Hindlimb muscle (tissue), 1 donor: ENCODE measurements at regions not wholly inside any gene's neighbourhood (a gene's known extent, or its start where the extent isn't known, plus 50 kb on each side); places are given as distances from the start of the nearest gene placed in this dataset.

Source experiments
- DNase-seq: peaks from one replicate; pipeline ENCODE4 v3.0.0-alpha.2; 2013

GRCh38 chr2:10201201-10201600 is 78.7 kb downstream of the RRM2 start:
- no peak for DNase-seq

GRCh38 chr2:10202131-10202665 is 79.7 kb downstream of the RRM2 start:
- no peak for DNase-seq

GRCh38 chr2:10204326-10205161 is 82.0 kb downstream of the RRM2 start:
- DNase-seq = no peak

GRCh38 chr2:10205162-10205475 is 82.6 kb downstream of the RRM2 start:
- no peak for DNase-seq

DNA sequence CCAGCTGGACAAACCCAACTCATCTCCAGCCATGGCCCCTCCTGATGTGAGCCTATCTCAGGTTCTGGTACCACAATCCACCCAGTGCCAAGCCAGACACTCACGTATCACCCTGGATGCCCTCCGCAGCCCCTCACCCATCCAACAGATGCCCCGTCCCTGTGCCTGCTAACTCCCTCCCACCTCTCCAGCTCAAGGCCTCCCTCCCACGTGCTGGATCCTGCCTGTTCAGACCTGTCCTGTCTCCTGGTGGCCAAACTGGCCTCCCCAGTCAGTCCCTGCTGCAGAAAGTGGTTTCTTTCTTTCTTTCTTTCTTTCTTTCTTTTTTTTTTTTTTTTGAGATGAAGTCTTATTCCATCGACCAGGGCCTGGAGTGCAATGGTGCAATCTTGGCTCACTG is 86.2 kb downstream of the RRM2 start:
- no peak for DNase-seq

- DNase-seq = no peak
These were observed 86.9 kb downstream of the RRM2 start for GRCh38 chr2:10209406-10209935.

GRCh38 chr2:10210336-10210735 is 87.8 kb downstream of the RRM2 start:
- no peak for DNase-seq

DNA sequence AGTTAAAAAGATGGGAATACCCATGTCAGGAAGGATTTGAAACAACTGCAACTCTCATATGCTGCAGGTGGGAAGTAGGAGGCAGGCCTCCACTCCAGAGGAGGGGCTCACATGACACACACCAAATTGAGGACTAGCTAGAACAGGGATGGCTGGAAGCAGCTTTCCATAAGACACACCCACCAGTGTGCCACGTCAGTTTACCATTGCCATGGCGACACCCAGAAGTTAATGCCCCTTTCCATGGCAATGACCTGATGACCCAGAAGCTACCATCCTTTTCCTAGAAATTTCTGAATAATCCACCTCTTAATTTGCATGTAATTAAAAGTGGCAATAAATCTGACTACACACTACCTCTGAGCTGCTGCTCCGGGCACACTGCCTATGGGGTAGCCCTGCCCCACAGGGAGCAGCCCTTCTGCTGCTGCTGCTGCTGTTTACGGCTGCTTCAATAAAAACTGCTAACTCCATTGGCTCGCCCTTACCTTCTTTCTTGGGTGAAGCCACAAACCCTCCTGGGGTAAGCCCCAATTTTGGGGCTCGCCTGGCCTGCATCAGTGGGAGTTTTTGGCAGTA is 89.4 kb downstream of the RRM2 start:
- no peak for DNase-seq

DNA sequence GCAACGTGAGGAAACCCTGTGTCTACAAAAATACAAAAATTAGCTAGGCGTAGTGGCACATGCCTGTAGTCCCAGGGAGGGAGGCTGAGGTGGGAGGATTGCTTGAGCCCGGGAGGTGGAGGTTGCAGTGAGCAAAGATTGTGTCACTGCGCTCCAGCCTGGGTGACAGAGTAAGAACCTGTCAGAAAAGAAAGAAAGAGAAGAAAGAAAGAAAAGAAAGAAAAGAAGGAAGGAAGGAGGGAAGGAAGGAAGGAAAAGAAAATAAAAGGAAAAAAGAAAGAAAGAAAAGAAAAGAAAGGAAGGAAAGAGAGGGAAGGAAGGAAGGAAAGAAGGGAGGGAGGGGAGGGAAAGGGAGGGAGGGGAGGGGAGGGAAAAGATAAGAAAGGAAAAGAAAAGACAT is 89.9 kb upstream of the HPCAL1 start:
- no peak for DNase-seq

DNA sequence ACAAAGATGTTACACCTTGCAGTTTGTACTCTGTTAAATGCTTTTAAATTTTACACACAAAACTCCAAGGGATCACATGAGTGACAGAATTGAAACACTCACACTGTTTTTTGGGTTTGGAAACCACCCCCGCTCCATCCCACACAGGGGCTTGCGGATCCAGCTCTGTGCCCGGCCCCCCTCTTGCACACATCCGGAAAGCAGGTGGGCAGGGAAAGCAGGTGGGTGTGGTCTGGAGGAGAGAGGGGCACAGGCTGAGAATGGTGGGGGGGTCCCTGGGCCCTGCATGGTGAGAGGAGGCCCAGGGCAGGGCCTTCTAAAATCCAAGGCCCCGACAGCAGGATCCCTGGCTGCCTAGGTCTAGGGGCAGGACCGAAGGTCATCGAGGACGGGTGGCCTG is 88.5 kb upstream of the HPCAL1 start:
- no peak for DNase-seq

DNA sequence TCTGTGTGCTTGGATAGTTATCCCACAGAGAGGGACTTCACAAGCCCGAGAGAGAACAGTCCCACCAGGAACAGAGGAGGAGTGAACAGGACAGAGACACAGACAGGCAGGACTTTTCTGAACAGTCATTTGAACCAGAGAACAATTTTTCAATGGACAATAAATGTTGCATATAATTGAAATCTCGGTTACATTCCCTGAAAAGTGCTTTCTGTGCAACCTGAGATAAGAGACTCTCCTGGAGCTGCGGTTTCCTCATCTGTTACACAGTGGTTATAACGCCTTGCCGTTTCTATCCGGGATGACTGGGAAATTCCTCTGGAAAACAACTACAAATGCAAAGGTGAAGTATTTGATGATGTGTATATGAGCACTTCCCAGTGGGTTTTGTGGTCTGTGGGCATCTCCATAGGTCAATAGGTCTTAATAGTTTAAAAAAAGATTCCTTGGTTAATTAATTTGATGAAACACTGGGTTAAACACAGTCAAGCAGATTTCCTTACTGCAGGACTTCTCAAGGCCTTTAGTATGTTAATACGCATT is 87.2 kb upstream of the HPCAL1 start:
- no peak for DNase-seq

GRCh38 chr2:10216677-10217488 is 85.8 kb upstream of the HPCAL1 start:
- DNase-seq = no peak

GRCh38 chr2:10217489-10218435 is 84.9 kb upstream of the HPCAL1 start:
- DNase-seq = no peak

DNA sequence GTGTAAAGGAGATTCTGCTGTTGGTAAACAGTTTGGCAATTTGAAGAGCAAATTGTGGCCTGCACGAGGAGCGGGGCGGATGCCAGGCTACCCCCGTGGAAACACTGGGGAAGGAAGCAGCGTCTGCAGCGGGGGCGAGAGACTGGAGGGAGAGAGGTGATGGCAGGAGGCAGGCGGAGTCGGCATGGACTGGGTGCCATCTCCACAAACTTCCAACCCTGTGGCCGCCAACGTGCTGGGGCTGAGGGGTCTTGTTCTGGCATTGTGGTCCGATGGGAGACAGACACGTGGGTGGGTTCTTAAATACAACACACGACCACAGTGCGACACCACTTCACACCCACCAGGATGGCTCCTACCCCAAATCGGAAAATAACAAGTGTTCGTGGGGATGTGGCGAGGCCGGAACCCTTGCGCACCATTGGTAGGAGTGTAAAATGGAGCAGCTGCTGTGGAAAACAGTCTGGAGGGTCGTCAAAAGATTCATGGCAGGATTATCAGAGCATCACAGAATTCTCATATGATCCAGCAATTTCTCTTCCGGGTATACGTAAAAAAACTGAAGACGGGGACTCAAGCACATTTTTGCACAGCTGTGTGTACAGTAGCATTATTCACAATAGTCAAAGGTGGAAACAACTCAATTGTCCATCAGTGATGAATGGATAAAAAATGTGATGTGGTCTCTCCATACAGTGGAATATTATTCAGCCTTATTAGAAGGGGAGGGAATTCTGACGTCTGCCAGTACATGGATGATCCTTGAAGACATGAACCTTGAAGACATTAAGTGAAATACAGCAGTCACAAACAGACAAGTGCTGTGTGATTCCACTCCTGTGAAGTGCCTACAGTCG is 82.4 kb upstream of the HPCAL1 start:
- DNase-seq = no peak

DNA sequence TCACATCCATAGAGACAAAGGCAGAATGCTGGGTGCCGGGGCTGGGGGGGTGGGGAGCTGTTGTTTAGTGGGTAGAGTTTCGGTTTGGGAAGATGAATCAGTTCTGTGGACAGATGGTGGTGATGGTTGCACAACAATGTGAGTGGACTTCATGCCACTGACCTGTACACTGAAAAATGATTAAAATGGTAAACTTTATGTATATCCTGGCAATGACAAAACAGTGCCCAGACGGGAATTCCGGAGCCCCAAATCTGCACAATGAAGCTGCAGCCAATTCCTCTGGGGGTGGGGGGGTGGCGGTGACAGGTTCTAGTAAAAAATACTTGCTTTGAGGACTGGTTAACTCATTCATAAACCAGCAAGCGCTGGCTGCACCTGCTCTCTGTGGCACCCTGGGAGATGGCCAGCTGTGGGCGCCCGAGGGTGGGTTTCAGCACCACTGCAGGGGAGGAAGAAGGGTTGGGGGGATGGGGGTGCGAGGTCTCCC is 81.8 kb upstream of the HPCAL1 start:
- no peak for DNase-seq

DNA sequence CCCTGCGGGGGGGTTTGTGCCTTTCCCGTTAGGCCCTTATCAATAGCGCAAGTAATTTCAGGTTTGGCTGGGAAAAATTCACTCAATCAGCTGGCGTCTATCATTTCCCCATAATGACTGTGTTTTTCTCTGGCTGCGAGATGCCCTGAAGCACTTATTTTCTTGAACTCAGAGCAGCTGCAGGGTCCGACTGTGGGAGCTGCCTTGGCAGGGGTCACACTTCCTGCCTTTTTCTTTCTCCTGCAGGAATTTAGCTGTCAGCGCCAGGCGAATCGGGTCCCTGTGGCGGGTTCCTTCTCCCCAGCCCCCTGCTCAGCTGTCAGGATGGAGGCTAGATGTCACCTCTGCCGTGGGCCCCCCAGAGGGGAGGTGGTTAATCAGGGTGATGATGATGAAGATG is 81.3 kb upstream of the HPCAL1 start:
- no peak for DNase-seq

- no peak for DNase-seq
These were observed 80.5 kb upstream of the HPCAL1 start for GRCh38 chr2:10221976-10222870.

- no peak for DNase-seq
These were observed 79.2 kb upstream of the HPCAL1 start for GRCh38 chr2:10223471-10223870.

DNA sequence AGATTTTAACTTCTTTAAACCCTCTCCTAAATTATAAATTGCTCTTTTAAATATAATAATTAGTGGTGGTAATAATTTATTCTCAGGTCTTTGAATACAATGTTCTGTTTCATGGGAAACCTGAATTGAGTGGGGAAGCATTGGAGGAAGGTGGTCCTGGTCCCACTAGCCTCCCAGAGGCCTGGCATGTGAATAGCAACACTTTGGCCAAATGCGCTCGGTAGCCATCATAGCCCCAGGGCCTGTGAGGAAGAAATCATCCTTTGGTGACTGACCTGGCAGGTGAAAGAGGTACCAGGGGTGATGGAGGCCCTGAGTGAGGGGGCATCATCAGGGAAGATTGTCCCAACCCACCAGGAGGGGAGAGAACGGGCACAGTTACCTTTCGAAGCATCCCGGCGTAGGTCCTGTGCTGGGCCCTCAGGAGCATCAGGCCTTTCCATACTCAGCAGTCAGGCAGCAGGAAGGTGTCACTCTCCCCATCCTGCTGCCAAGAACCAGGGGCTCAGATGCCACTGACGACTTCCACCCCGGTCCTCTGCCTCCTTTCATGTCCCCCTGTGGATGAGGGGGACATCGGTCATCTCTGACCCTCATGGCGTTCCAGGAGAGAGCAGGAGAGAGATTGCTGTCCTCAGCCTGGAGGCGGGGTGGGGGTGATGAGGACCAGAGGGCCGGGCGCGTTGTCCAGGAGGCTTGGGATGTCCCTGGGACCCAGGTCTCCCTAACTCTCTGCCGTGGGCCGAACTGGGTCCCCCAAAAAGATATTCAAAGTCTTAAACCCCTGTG is 78.6 kb upstream of the HPCAL1 start:
- DNase-seq = no peak
